ENCODE measurements at regions not wholly inside any gene's neighbourhood (a gene's known extent, or its start where the extent isn't known, plus 50 kb on each side); places are given as distances from the start of the nearest gene placed in this dataset.
A peak's percentile ranks its signal among the peaks of the same experiment; 100 is the strongest.

DNA sequence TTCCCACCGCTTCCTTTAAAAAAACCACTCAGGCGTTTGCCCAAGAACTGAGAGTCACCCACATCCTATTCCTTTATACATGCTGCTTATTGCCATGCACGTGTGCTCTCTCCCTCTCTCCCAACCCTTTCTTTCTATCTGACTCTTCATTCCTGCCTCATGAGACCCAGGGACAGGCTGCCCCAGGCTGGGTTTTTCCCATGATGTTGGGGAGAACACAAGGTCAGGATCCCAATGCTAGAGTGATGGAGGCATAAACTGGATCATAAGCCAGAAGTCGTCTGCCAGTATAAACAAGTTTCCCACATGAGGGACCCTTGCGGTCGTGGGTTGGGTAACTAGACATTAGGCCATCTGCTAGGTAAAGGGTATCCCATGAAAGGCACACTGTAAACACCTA, 64.9 kb downstream of the CD2 start:
- H3K4me3 ChIP-seq (replicated peaks; ENCODE audit: low read depth, low read length), result no peak overlapping the region
- peak; percentile 33 for DNase-seq (ENCODE audit: low read depth)
- TF ChIP-seq, protein P1, sequence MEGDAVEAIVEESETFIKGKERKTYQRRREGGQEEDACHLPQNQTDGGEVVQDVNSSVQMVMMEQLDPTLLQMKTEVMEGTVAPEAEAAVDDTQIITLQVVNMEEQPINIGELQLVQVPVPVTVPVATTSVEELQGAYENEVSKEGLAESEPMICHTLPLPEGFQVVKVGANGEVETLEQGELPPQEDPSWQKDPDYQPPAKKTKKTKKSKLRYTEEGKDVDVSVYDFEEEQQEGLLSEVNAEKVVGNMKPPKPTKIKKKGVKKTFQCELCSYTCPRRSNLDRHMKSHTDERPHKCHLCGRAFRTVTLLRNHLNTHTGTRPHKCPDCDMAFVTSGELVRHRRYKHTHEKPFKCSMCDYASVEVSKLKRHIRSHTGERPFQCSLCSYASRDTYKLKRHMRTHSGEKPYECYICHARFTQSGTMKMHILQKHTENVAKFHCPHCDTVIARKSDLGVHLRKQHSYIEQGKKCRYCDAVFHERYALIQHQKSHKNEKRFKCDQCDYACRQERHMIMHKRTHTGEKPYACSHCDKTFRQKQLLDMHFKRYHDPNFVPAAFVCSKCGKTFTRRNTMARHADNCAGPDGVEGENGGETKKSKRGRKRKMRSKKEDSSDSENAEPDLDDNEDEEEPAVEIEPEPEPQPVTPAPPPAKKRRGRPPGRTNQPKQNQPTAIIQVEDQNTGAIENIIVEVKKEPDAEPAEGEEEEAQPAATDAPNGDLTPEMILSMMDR (IDR thresholded peaks at IDR 0.05; ENCODE audit: low read length, missing control alignments), result no peak

DNA sequence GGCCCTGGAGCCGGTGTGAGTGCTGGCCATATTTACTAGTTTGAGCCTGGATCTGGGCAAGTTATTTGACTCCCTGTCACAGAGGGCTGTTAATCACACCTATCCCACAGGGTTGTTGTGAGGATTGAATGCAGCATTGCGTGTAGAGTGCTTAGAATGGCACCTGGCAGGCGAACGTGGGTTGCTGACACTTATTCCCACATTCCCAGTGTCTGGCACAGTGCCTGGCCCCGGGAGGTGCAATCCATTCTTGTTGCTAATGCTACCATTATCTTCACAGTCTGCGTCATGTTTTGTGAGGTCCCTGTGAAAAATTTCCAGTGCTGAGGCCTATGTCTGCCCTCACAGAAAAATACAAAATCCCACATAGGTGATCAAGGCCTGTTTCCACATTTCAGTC, 66.1 kb downstream of the CD2 start:
- H3K4me3 ChIP-seq (replicated peaks; ENCODE audit: low read depth, low read length), result no peak overlapping the region
- peak; percentile 99 for DNase-seq (ENCODE audit: low read depth)
- TF ChIP-seq, protein P1 (IDR thresholded peaks at IDR 0.05; ENCODE audit: low read length, missing control alignments), result no peak

DNA sequence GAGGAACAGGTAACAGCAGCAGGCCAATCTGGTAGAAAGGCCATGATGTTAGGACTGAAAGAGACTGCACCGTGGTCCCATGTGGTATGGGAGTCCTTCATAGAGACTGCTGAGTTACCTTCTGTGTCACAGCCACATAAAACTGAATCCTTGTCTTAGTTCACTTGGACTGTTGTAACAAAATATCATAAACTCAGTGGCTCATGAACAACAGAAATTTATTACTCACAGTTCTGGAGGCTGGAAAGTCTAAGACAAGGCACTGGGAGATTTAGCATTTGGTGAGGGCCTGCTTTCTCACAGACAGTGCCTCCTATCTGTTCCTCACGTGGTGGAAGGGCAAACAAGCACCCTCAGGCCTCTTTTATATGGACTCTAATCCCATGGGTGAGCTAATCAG, 67.5 kb downstream of the CD2 start:
- TF ChIP-seq, protein P1 (IDR thresholded peaks at IDR 0.05; ENCODE audit: low read length, missing control alignments), result no peak

DNA sequence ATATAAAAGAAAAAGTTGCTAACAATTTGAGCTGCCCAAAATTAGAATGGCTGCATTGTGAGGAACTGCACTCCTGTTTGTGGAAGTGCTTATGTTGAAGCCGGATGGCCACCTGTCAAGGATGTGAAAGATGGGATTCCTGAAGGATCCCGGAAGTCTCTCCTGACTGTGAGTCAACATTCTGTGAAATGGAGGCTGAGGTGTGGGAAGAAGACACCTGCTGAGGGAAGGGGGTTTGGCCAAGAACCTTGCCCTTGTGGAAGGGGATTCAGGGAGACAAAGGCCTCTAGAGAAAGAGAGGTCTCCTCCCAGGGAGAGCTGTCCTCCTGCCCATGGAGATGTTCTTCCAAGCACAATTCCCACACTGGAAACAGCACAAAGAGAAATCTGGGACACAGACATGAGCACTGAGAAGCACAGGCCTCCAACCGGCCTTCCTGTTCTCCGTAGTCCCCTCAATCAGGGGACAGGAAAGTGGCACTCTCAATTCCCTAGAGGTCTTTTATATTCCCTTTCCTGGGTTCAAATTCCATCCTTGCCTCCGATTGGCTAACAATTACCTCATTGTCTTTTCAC, 70.5 kb downstream of the CD2 start:
- no peak overlapping the region for H3K4me3 ChIP-seq (replicated peaks; ENCODE audit: low read depth, low read length)
- TF ChIP-seq, protein P1 (IDR thresholded peaks at IDR 0.05; ENCODE audit: low read length, missing control alignments), result no peak
- no peak for DNase-seq (ENCODE audit: low read depth)

More for the DNA sequence above, 67.5 kb downstream of the CD2 start:
- no peak for DNase-seq (ENCODE audit: low read depth)
- no peak overlapping the region for H3K4me3 ChIP-seq (replicated peaks; ENCODE audit: low read depth, low read length)

DNA sequence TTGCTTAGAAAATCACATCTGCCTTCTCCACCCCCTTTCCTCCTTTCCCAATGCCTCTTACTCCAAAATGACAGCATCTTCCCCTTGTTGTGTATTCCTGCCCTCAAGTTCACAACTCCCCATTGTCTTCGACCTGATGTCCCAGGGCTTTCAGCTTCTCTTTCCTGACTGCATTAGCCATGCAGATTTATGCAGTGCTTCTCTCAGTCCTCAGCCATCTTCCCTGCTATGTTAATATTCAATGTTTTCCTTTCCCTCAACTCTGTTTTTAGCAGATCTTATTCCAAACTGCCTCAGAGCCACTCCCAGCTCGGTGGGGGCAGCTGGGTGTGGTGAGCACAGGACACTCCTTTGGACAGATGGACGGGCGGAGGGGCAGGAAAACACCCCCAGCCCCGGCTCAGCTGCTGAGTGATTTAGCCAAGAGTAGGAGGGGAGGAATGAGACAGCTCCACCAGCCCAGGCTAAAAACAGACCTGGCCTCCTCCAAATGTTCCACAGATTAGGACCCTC, 71.0 kb downstream of the CD2 start:
- H3K4me3 ChIP-seq (replicated peaks; ENCODE audit: low read depth, low read length), result no peak overlapping the region
- peak; percentile 56 for DNase-seq (ENCODE audit: low read depth)
- TF ChIP-seq, protein P1 (IDR thresholded peaks at IDR 0.05; ENCODE audit: low read length, missing control alignments), result no peak

DNA sequence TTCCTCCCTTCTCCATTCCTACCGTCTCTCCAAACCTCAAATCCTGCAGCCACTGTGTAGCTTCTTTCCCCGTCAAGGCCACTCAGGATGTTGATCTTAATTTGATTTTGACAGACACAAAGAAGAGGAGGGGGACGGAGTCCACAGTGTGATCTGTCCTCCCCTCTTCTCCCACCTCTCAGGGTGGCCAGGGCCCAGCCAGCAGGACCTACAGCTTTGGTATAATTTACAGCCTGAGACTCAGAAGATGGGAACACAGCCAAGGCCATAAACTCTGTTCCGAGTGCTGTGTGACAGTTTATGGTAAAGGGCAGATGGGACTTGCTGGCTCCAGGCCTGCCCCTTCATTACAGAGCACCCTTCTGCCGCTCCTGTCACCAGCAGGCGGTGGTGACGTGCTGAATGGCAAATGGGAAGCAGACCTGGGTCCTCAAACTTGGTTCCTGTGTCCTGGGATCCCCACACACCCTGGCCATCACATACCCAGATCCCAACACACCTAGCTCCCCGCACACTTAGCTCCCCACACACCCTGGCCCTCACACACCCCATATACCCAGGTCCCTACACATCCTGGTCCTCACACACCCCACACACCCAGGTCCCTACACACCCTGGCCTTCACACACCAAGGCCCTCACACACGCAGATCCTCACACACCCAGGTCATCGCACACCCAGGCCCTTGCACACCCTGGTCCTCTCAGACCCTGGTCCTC, 71.6 kb downstream of the CD2 start:
- no peak for DNase-seq (ENCODE audit: low read depth)
- TF ChIP-seq, protein P1 (IDR thresholded peaks at IDR 0.05; ENCODE audit: low read length, missing control alignments), result no peak
- H3K4me3 ChIP-seq (replicated peaks; ENCODE audit: low read depth, low read length), result no peak overlapping the region
